ENCODE measurements at regions not wholly inside any gene's neighbourhood (a gene's known extent, or its start where the extent isn't known, plus 50 kb on each side); places are given as distances from the start of the nearest gene placed in this dataset.

DNA sequence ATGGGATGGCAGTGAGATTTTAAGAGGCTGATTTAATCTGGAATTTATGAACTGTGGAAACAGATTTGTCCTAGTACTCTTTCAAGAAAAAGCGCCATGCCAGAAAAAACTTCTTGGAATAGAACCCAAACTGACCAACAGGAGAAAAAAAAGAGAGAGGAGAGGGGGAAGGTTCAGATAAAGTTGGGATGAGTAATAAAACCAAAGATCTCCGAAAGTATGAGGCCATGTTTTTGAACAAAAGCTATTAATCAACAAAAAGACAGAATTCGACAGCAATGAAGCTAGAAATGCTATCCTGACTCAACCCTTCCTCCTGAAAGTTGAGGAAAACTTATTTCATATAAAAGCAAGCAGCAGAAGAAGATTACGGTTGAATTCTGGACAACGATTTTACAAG lies 135.5 kb downstream of the CEMIP2 start:
- Histone ChIP-seq H3K36me3 (no peaks in the 10 kb centered on the region), H3K27ac (no peak overlapping the region), H3K9me3 (no peaks in the 10 kb centered on the region), H3K4me1 (peaks cover 29% of the 10 kb centered on the region), H3K27me3 (ENCODE audit: low read depth) (no peaks in the 10 kb centered on the region), H3K4me3 (no peak overlapping the region)
- intact Hi-C loops (cut with DNase I), result no loop called here
- TF ChIP-seq, protein P1, sequence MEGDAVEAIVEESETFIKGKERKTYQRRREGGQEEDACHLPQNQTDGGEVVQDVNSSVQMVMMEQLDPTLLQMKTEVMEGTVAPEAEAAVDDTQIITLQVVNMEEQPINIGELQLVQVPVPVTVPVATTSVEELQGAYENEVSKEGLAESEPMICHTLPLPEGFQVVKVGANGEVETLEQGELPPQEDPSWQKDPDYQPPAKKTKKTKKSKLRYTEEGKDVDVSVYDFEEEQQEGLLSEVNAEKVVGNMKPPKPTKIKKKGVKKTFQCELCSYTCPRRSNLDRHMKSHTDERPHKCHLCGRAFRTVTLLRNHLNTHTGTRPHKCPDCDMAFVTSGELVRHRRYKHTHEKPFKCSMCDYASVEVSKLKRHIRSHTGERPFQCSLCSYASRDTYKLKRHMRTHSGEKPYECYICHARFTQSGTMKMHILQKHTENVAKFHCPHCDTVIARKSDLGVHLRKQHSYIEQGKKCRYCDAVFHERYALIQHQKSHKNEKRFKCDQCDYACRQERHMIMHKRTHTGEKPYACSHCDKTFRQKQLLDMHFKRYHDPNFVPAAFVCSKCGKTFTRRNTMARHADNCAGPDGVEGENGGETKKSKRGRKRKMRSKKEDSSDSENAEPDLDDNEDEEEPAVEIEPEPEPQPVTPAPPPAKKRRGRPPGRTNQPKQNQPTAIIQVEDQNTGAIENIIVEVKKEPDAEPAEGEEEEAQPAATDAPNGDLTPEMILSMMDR (IDR thresholded peaks at IDR 0.05), result no peak
- no peak for ATAC-seq
- no peak for DNase-seq

DNA sequence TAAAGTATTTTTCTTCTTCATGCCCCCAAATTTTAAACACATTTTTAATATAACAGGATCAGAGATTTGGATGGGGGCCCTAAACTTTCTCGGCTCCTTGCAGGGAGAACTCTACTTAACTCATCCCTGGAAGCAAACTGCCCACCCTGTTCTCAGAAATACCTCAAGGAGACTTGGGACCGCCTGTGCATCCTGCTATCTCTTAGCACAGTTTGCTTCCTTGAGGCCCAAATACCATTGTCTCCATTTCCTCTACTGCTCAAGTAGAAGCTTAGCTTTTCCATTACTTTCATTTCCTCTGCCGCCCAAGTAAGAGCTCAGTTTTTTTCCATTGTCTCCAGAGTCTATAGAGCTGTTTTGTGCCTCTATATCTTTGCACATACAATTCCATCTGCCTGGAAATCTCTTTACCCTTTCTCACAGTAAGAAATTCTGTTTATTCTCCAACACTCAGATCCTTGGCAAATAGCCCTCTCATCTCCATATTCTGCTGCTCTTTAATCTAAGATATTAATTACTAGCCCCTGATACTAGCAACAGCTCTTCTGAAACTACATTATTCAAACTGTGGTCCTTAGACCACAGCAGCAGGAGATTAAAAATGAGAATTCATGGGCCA lies 137.8 kb downstream of the CEMIP2 start:
- TF ChIP-seq, protein P1 (IDR thresholded peaks at IDR 0.05), result no peak
- peak overlapping the region; percentile 50 for H3K27ac ChIP-seq
- peaks cover 19% of the 10 kb centered on the region for H3K4me1 ChIP-seq
- no peaks in the 10 kb centered on the region for H3K27me3 ChIP-seq (ENCODE audit: low read depth)
- H3K4me3 ChIP-seq, result no peak overlapping the region
- no peaks in the 10 kb centered on the region for H3K36me3 ChIP-seq
- no peak for DNase-seq
- H3K9me3 ChIP-seq, result no peaks in the 10 kb centered on the region
- intact Hi-C loops (cut with DNase I), result no loop called here
- ATAC-seq, result peak; percentile 40 to 49

DNA sequence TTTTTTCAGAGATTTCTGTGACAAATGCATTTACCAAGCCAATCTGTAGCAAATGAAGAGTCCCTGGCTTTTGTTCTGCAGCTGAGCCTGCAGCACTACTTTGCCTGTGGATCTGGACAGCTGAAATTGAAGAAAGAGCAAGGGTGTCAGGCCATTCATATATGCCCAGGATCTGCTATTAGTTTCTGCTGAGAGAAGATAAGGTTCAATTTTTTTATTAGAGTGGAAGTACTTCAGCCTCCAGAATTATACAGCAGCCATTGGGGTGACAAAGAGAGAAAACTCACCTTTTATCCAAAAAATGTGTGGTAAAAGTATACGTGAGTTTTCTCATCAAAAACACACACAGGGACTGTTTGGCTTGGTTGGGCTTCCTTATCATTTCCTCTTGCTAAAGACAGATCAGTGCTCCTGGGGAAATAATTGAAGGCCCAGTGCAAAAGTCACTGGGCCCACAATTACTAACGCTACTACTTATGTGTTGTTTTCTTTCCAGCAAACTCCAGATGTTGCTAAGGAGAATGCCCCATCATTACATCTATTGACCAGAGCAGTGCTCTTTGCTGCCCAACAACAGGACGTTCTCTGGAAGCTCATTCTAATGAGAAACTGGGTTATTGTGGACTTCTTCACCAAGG lies 138.6 kb downstream of the CEMIP2 start:
- TF ChIP-seq, protein P1 (IDR thresholded peaks at IDR 0.05), result no peak
- Histone ChIP-seq H3K4me3 (no peak overlapping the region), H3K9me3 (no peaks in the 10 kb centered on the region), H3K36me3 (no peaks in the 10 kb centered on the region), H3K27ac (peak overlapping the region; percentile 50), H3K4me1 (peaks cover 19% of the 10 kb centered on the region), H3K27me3 (ENCODE audit: low read depth) (no peaks in the 10 kb centered on the region)
- no peak for ATAC-seq
- DNase-seq, result no peak
- intact Hi-C loops (cut with DNase I), result no loop called here

DNA sequence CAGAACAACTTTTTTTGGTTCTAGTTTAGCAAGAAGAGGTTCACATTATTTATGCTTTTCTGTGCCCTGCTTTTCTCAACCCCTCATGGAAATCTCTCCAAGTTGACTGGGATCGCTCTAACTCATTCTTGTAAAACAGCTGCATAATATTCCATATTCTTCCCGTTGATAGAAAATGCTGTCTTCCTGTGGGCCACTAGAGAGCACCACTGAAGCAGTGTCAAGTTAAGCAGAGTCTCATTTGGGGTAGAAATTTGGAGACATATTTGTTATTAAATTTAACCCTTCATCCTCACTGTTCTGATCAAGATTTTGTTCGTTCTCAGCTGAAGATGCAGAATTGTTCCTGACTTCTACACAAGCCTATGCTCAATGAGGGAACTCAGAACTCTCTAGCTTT lies 140.1 kb downstream of the CEMIP2 start:
- H3K27me3 ChIP-seq (ENCODE audit: low read depth), result no peaks in the 10 kb centered on the region
- no peaks in the 10 kb centered on the region for H3K9me3 ChIP-seq
- TF ChIP-seq, protein P1 (IDR thresholded peaks at IDR 0.05), result peak; percentile 41
- DNase-seq, result no peak
- intact Hi-C loops (cut with DNase I), result no loop called here
- H3K4me3 ChIP-seq, result no peak overlapping the region
- no peak for ATAC-seq
- H3K27ac ChIP-seq, result no peak overlapping the region
- peaks cover 19% of the 10 kb centered on the region for H3K4me1 ChIP-seq
- H3K36me3 ChIP-seq, result no peaks in the 10 kb centered on the region

DNA sequence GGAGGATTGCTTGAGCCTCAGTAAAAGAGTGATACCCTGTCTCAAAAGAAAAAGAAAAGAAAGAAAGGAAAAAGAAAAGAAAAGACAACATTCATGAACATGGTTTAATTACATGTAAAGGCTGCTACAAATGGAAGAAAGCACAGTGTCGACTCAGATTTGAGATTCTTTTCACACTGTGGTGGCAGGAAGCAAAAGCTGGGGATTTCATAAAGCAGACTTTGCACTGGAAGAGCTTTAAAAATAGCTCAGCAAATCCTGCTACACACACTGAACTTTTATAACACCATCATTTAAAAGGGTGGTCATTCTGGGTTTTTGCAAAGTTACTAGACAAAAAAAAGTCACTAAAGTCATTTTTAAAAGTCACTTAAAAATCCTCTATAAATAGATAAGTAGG lies 140.8 kb downstream of the CEMIP2 start:
- no peak overlapping the region for H3K4me3 ChIP-seq
- ATAC-seq (no peak), DNase-seq (no peak)
- peaks cover 19% of the 10 kb centered on the region for H3K4me1 ChIP-seq
- H3K36me3 ChIP-seq, result no peaks in the 10 kb centered on the region
- intact Hi-C loops (cut with DNase I), result no loop called here
- no peaks in the 10 kb centered on the region for H3K27me3 ChIP-seq (ENCODE audit: low read depth)
- H3K27ac ChIP-seq, result no peak overlapping the region
- no peaks in the 10 kb centered on the region for H3K9me3 ChIP-seq
- TF ChIP-seq, protein P1 (IDR thresholded peaks at IDR 0.05), result no peak
